Neural progenitor cell (in vitro differentiated cells): ENCODE measurements at regions not wholly inside any gene's neighbourhood (a gene's known extent, or its start where the extent isn't known, plus 50 kb on each side); places are given as distances from the start of the nearest gene placed in this dataset.

Source experiments
- DNase-seq: peaks from one replicate; pipeline ENCODE4 v3.0.0-alpha.2; 2016; ENCODE audit warnings: low spot score
- H2AFZ ChIP-seq: fragments of 200-600 bp; sonication (generic); replicated peaks from 2 replicates; pipeline ENCODE4 v1.6.1; 2016; ENCODE audit warnings: antibody characterized with exemption
- H3F3A ChIP-seq: fragments of 200-600 bp; sonication (generic); 2 replicates; pipeline ENCODE4 v1.6.1; 2016; ENCODE audit warnings: antibody characterized with exemption, low read depth
- H3K27ac ChIP-seq: fragments of 200-600 bp; sonication (generic); 2 replicates; pipeline ENCODE4 v1.5.1; 2016; ENCODE audit warnings: mild to moderate bottlenecking
- H3K27me3 ChIP-seq: fragments of 200-600 bp; sonication (generic); 2 replicates; pipeline ENCODE4 v1.6.1; 2016; ENCODE audit warnings: mild to moderate bottlenecking, moderate library complexity
- H3K36me3 ChIP-seq: fragments of 200-600 bp; sonication (generic); 2 replicates; pipeline ENCODE4 v1.5.1; 2016
- H3K4me1 ChIP-seq: fragments of 200-600 bp; sonication (generic); 2 replicates; pipeline ENCODE4 v1.6.1; 2016; ENCODE audit warnings: mixed run types
- H3K4me2 ChIP-seq: fragments of 200-600 bp; sonication (generic); 2 replicates; pipeline ENCODE4 v1.6.1; 2016
- H3K4me3 ChIP-seq: fragments of 200-600 bp; sonication (generic); 2 replicates; pipeline ENCODE4 v1.5.1; 2016
- H3K79me2 ChIP-seq: fragments of 200-600 bp; sonication (generic); 2 replicates; pipeline ENCODE4 v1.6.1; 2016; ENCODE audit warnings: low read depth
- H3K9ac ChIP-seq: fragments of 200-600 bp; sonication (generic); 2 replicates; pipeline ENCODE4 v1.6.1; 2016
- H3K9me3 ChIP-seq: fragments of 200-600 bp; sonication (generic); 2 replicates; pipeline ENCODE4 v1.5.1; 2016; ENCODE audit warnings: low read depth
- H4K20me1 ChIP-seq: fragments of 200-600 bp; sonication (generic); 2 replicates; pipeline ENCODE4 v1.6.1; 2016; ENCODE audit warnings: low read depth
- H3K27ac Mint-ChIP-seq: 3 replicates; pipeline ENCODE4 v1.8.0; 2021; ENCODE audit warnings: mixed read lengths
- H3K27me3 Mint-ChIP-seq: 2 replicates; pipeline ENCODE4 v1.8.0; 2022; ENCODE audit warnings: low read depth, mild to moderate bottlenecking, inconsistent platforms, moderate library complexity, mixed read lengths; ENCODE audit not compliant: insufficient read depth
- H3K36me3 Mint-ChIP-seq: 3 replicates; pipeline ENCODE4 v1.8.0; 2021; ENCODE audit warnings: mixed read lengths
- H3K4me1 Mint-ChIP-seq: 3 replicates; pipeline ENCODE4 v1.8.0; 2021; ENCODE audit warnings: mixed read lengths
- H3K4me3 Mint-ChIP-seq: 3 replicates; pipeline ENCODE4 v1.8.0; 2021; ENCODE audit warnings: mild to moderate bottlenecking, moderate library complexity, mixed read lengths
- H3K9me3 Mint-ChIP-seq: 3 replicates; pipeline ENCODE4 v1.8.0; 2020; ENCODE audit warnings: mixed read lengths
- CTCF ChIP-seq: fragments of 200-600 bp; sonication (generic); IDR thresholded peaks from 2 replicates; pipeline ENCODE4 v1.5.1; 2017; ENCODE audit warnings: antibody characterized with exemption, mild to moderate bottlenecking
- EZH2 ChIP-seq: fragments of 200-600 bp; sonication (generic); IDR thresholded peaks from 2 replicates; pipeline ENCODE4 v1.6.1; 2017; ENCODE audit warnings: antibody characterized with exemption, mild to moderate bottlenecking, moderate library complexity
- EZH2phosphoT487 ChIP-seq: fragments of 200-600 bp; sonication (generic); IDR thresholded peaks from 2 replicates; pipeline ENCODE4 v1.6.1; 2017; ENCODE audit warnings: antibody characterized with exemption

- TF ChIP-seq CTCF (no peak), EZH2 (no peak), EZH2phosphoT487 (no peak)
- H3K9ac ChIP-seq = no peak overlapping the region
- H3K4me3 Mint-ChIP-seq = no peak overlapping the region
- no peak overlapping the region for H3K27ac Mint-ChIP-seq
- H3K27ac ChIP-seq = no peak overlapping the region
- H3K36me3 Mint-ChIP-seq = no peaks in the 10 kb centered on the region
- H3F3A ChIP-seq = no peaks in the 10 kb centered on the region
- no peaks in the 10 kb centered on the region for H3K27me3 Mint-ChIP-seq
- H2AFZ ChIP-seq = no peak overlapping the region
- H3K27me3 ChIP-seq = no peaks in the 10 kb centered on the region
- no peaks in the 10 kb centered on the region for H3K4me1 Mint-ChIP-seq
- peaks cover 3% of the 10 kb centered on the region for H3K9me3 Mint-ChIP-seq
- no peak for DNase-seq
- no peaks in the 10 kb centered on the region for H3K36me3 ChIP-seq
- no peaks in the 10 kb centered on the region for H3K4me1 ChIP-seq
- H4K20me1 ChIP-seq = no peaks in the 10 kb centered on the region
- H3K9me3 ChIP-seq = no peaks in the 10 kb centered on the region
- no peaks in the 10 kb centered on the region for H3K79me2 ChIP-seq
- H3K4me2 ChIP-seq = no peak overlapping the region
- no peak overlapping the region for H3K4me3 ChIP-seq
These were observed 117.0 kb upstream of the GALNT2 start for GRCh38 chr1:229950020-229950419.

DNA sequence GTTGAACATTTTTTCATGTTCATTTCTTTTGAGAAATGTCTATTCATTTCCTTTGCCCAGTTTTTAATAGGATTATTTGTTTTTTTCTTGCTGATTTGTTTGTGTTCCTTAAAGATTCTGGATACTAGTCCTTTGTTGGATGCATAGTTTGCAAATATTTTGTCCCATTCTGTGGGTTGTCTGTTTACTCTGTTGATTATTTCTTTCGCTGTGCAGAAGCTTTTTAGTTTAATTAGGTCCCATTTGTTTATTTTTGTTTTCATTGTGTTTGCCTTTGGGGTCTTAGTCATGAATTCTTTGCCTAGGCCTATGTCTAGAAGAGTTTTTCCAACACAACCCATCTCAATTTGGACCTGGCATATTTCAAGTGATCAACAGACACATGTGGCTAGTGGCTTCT lies 116.1 kb upstream of the GALNT2 start:
- H3K4me1 ChIP-seq = peaks cover 6% of the 10 kb centered on the region
- no peaks in the 10 kb centered on the region for H3K9me3 Mint-ChIP-seq
- no peaks in the 10 kb centered on the region for H3K4me1 Mint-ChIP-seq
- no peak overlapping the region for H3K27ac ChIP-seq
- no peak overlapping the region for H3K4me2 ChIP-seq
- H3F3A ChIP-seq = no peaks in the 10 kb centered on the region
- H3K27me3 Mint-ChIP-seq = no peaks in the 10 kb centered on the region
- TF ChIP-seq EZH2 (no peak), EZH2phosphoT487 (no peak), CTCF (no peak)
- no peaks in the 10 kb centered on the region for H3K9me3 ChIP-seq
- H3K79me2 ChIP-seq = no peaks in the 10 kb centered on the region
- DNase-seq = no peak
- H4K20me1 ChIP-seq = no peaks in the 10 kb centered on the region
- H3K4me3 Mint-ChIP-seq = no peak overlapping the region
- H3K36me3 Mint-ChIP-seq = no peaks in the 10 kb centered on the region
- H3K9ac ChIP-seq = no peak overlapping the region
- no peak overlapping the region for H3K27ac Mint-ChIP-seq
- H3K4me3 ChIP-seq = no peak overlapping the region
- no peak overlapping the region for H2AFZ ChIP-seq
- no peaks in the 10 kb centered on the region for H3K27me3 ChIP-seq
- H3K36me3 ChIP-seq = no peaks in the 10 kb centered on the region

DNA sequence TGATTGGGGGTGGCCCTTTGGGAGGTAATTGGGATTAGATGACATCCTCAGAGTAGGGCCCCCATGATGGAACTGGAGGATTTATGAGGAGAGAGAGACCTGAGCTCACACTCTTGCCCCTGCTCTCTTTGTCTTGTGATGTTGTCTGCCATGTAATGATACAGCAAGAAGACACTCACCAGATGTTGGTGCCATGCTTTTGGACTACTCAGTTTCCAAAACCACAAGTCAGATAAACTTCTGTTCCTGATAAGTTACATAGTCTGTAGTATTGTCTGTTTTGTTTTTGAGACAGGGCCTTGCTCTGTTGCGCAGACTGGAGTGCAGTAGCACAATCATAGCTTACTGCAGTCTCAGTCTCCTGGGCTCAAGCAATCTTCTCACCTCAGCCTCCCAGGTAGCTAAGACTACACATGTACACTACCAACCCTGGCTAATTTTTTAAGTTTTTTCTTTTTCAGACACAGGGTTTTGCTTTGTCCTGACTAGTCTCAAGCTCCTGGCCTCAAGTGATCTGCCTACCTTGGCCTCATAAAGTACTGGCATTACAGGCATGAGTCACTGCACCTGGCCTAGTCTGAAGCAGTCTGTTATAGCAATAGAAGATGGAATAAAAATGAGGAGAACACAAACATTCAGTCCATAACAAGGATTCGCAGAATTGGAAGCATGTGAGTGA lies 115.0 kb upstream of the GALNT2 start:
- no peak overlapping the region for H3K4me3 ChIP-seq
- no peaks in the 10 kb centered on the region for H3K79me2 ChIP-seq
- no peaks in the 10 kb centered on the region for H3K9me3 ChIP-seq
- H3K4me2 ChIP-seq = no peak overlapping the region
- H3F3A ChIP-seq = no peaks in the 10 kb centered on the region
- H3K36me3 Mint-ChIP-seq = no peaks in the 10 kb centered on the region
- no peaks in the 10 kb centered on the region for H4K20me1 ChIP-seq
- no peaks in the 10 kb centered on the region for H3K4me1 Mint-ChIP-seq
- no peaks in the 10 kb centered on the region for H3K27me3 ChIP-seq
- no peak for TF ChIP-seq EZH2
- TF ChIP-seq CTCF = no peak
- no peak for TF ChIP-seq EZH2phosphoT487
- no peak for DNase-seq
- H3K4me1 ChIP-seq = peaks cover 6% of the 10 kb centered on the region
- H3K27ac Mint-ChIP-seq = no peak overlapping the region
- no peak overlapping the region for H2AFZ ChIP-seq
- H3K27me3 Mint-ChIP-seq = no peaks in the 10 kb centered on the region
- H3K9me3 Mint-ChIP-seq = peaks cover 2% of the 10 kb centered on the region
- no peak overlapping the region for H3K27ac ChIP-seq
- H3K9ac ChIP-seq = no peak overlapping the region
- no peaks in the 10 kb centered on the region for H3K36me3 ChIP-seq
- no peak overlapping the region for H3K4me3 Mint-ChIP-seq
